ENCODE measurements at regions not wholly inside any gene's neighbourhood (a gene's known extent, or its start where the extent isn't known, plus 50 kb on each side); places are given as distances from the start of the nearest gene placed in this dataset.

DNA sequence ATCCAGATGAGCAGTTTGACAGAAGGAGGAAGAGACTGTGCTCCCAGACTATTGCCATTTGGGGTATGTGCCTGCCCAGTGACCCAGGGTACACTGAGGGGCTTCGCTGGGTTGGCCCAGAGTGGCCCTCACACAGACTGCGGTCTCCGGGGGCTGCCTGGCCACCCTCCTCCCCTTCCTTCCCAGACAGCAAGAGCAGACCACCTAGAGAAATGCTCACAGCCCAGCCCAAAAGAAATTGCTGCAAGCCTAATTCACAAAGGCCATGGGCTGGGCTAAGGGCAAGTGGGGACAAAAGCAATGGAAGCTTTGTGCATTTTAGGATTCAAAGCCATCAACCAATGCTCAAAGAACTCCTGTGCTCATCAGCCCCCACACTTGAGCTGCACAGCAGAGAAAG is 277.6 kb downstream of the CDC5L start:
- FAIRE-seq = no peak

DNA sequence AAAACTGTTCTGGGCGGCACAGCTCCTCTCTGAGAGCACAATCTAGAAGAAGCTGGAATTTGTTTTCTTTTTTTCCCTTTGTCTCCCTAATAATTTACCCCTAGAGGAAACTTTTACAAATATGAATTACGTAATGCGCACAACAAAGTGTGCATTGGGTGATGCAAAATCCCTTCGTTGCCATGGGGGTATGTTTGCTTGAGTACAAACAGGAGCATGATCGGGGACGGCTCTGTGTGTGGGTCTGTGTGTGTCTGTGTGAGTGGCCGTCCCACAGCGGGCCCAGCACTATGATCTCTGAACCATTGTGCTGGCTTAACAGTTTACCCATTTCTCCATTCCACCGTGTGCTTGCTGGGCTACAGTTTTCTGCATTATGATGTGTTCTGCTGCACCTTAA is 278.2 kb downstream of the CDC5L start:
- no peak for FAIRE-seq

DNA sequence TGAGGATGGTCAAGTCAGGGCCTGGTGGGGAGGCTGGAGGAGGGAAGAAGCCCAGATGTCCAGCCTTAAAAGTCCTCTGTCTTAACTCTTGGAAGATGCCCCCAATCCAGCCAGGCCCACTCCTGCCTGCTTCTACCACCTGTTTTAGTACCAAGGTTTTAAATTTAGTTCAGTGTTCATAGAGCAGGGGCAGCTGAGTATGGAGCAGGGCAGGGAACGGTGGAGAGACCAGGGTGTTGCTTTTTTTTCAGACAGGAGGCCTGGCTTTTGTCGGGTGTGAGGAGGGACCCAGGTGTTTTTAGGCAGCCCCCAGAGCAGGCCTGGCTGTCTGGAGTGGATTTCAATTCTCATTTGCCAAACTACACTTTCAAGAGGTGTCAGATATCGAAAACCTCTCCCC is 278.8 kb downstream of the CDC5L start:
- FAIRE-seq = no peak

DNA sequence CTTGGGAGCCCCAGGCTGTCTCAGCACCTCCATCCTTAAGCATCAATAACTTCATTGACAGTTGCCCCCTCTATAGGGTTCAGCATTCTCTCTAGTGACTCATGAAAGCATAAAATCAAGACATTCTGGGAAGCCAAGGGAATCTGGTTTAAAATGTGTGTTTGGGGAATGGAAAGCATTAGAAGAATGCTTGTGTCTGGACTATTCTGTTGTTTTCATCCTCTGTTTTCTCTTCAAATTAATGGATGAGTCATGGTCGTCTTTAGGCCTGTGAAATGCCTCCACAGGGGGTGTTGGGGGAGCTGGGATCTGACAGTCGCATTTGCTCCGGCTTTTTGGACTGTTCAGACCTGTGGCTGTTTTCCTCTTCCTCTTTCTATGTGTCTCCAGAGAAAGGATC is 279.7 kb downstream of the CDC5L start:
- FAIRE-seq = no peak

DNA sequence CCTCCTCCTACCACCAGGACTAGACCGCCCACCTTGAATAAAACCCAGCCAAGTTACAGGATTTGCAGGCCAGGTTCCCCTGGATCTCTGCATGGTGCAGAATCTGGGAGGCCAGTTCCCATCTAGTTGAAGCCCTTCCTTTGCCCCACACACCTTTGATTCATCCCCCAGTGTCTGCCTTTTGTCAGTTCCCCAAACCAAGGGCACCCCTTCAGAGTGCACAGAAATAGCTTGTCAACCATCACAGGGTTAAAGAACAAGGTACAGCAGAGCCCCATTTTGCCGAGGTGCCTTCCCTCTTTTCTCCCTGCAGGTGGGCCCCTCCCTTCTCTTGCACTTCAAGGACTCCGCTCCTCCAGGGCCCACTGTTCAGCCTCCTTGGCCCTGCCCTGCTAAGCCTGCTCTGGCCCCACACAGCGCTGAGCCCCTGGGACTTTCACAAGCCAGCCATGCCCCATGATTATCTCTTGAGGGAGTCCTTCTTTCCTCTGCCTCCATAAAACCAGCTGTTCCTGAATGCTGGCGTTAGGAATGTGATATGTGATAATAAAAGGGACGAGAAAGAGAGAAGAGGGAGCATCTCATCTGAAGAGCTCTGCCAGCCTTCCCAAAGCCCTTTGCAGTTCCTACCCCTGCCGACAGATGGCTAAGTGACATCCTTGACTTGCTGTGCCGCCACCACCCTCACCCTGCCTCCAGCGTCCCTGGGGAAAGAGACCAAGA is 280.3 kb downstream of the CDC5L start:
- no peak for FAIRE-seq

DNA sequence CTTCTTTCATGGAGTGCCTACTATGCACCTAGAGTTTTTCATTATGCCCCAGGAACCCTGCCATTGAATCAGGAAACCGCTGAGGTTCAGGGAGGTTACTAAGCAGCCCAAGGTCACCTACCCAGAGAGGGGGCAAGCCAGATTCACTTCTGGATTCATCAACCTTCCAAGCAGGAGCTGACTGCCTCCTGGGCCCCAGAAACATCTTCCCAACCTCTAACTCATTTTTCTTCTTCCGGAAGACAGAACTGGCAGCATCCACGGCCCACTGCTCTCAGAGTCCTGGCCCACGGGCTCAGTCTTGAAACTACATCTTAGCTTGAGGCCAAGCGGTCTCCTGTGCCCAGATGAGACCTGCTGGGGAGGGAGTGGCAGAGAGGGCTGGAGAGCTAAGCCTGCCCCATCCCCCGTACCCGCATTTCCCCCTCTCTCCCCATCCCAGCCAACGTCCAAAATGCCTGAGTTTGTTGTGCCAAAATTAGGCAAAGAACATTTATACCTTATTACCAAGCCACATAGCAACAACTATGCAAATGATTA is 281.0 kb downstream of the CDC5L start:
- FAIRE-seq = no peak

DNA sequence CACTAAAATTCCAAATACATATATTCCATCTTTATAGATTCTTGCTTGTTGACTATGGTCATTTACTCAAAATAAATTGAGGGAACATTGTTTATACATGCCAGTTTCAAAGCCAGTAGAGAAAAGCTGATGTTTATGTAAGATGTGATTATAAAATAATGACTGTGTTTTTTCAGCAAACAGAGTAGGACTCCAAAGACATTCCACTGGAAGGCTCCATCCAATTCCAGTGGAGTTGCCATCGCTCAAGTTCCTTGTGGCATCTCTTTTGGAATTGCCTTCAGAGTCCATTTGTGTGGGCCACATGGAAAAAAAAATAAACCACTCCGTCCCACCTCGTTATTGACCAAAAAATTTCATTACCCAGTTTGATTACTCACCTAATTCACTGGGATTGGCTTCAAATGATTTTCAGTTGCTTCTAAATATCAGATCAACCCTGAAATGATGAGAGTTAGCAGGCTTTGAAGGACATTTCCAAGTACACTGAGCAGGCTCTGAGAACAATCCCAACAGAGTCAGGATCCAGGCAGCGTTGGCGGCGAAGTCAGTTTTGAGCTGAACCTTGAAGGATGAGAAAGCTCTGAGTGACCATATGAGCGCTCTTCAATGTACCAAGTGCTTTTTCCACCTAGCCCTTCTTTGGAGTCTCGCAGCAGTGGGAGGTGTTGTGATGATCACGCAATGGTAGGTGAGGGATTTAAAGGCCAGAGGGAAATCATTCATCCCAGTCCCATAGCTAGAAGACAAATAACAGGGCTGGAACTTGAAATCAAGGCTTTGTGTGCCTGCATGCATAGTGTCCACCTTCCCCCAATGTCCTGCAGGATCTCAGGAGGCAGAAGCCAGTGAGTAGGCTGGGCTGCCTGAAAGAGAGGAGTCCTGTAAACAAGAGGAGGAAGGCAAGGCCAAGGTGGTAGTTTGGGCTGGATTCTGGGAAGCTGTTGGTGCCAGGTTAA is 281.7 kb downstream of the CDC5L start:
- FAIRE-seq = no peak

DNA sequence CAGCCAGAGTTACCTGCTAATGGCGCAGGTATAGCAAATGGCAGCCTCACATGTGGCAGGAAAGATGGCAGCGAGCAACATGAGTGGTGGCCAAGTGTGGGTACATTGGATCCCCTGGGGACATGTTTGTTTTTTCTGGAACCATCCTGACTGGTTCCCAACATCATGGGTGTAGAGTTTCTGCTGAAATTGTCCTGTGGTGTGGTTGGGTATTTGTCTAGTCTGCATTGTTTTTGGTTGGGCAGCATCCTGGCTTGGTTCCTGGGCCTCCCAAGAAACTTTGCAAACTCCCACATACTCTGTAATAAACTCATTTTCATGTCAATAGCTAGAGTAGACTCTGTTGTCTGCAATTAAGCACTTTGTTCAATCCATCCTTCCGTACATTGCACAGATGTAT is 282.6 kb downstream of the CDC5L start:
- FAIRE-seq = no peak

DNA sequence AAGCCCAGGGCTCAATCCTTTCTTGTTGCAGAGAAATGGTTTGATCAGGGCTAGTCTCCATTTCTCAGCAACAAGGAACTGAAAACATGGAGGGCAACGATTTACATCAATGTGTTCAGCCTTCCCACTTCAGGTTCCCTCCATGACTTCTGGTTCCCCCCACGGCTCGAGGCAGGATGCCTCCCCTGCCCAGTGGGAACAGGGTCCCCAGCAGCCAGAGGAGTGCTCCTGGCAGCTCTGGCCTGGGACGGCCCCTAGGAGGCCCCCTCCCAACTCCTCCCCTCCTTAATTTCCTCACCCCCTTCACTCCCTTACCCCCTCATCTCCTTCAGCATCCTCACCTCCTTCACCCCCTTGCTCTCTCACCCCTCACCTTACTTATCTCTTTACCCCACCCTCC is 283.8 kb downstream of the CDC5L start:
- no peak for FAIRE-seq

DNA sequence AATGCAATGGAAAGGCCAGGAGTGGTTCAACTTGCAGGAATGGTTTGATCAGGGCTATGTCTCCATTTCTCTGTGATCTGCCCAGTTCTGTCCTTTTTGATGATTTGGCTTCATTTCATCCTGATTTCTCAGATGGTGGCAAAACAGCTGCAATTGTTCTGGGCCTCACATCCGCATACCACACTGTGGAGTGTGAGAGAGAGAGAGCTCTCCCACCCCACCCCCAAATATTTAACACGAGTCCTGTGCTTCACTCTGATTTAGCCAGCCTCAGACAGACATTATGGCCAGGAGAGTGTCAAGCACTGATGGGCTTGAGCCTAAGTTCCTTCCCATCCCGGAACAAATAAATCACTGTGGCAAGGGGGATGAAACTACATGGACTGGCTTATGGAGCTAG is 284.6 kb downstream of the CDC5L start:
- FAIRE-seq = no peak

DNA sequence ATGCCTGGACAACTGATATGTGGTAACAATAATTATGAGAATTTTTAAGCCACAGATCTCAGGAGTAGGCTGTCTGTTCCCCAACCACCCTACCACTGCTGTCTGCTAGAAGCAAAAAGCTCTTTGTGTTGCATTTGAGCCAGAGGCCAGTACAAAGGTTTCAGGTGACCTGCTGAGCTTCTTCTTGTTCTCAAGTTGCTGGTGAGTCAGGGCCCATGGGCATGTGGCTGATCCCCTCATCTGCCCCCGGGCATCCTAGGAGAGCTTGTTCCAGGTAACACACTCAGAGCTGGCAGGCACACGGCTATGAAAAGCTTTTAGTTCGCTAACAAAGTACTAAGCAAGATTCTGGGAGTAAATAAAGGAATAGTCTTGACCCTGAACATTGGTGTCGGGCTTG is 285.3 kb downstream of the CDC5L start:
- no peak for FAIRE-seq

DNA sequence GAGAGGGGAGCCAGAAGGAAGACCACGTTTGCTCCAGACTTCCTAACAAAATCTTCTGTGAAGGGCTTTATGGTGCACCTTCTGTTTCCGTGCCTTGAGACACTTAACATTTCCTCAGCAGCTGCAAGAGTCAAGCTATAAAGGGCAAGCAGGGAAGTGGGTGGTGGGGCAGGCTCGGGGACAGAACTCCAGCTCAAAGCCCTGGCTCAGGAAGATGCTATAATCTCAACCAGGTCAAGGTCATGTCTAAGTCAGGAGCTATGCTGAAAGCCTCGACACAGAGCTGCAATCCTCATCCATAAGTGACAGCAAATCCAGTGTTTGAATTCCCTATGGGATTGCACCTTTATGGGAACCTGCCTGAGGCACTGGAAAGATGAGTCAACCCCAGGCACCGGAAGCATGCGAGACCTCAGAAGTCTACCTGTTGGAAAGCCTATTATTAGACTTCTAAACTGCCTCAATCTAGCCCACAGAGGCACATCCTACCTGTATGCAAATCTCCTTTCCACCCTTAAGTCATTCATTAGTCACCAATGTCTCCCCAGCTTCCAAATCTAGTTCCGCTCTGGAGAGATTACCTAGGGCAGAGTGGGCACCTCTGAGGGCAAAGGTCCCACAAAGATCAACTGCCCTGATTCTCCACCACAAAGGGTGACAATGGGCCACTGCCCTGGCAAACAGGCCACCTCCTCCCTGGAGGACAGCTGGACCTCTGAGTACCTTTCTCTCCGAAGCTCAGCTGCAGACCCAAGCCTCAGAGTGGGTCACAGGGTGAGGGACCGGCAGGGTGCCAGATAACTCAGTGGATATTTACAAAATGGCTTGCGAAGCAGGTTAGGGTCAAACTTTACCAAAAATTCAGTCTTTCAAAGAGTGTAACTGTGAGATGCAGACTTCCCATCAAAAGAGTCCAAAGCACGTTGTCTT is 287.0 kb downstream of the CDC5L start:
- no peak for FAIRE-seq

DNA sequence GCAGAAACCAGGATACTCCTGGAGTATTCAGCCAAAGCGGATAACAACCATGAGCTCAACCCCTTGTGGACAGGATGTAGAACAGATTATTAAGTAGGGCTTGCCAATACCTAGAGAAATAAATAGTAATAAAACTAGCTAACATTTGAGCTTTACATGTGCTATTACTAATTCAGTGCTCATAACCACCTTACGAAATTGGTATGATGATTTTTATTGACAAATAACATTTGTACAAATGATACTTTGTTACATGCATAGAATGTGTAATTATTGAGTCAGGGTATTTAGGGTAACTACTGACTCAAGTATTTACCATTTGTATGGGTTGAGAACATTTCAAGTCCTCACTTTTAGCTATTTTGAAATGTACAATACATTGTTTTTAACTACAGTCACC is 287.9 kb downstream of the CDC5L start:
- no peak for FAIRE-seq

DNA sequence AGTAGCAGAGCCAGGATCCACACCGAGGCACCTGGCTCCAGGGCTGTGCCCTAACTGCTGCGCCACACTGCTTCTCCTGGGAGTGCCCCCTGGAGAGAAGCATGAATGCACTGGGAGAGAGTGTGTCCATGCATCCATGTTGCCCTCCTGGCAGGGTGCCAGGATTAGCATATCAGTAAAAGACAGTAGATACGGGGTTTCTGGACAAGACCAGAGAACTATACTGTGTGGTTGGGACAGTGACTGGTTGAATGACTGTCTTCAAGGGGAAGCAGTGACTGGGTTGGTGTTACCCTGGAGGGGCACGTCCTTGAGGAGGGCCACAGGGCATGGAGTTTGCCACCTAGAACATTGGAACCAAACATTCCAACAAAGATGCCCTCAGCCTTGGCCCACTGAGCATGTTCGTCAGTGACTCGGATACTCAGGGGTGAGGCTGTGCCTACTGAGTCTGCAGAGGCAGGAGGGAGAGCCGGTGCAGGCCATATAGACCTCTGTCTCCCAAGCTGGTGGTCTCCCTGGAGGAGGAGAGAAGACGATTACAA is 288.8 kb downstream of the CDC5L start:
- no peak for FAIRE-seq

DNA sequence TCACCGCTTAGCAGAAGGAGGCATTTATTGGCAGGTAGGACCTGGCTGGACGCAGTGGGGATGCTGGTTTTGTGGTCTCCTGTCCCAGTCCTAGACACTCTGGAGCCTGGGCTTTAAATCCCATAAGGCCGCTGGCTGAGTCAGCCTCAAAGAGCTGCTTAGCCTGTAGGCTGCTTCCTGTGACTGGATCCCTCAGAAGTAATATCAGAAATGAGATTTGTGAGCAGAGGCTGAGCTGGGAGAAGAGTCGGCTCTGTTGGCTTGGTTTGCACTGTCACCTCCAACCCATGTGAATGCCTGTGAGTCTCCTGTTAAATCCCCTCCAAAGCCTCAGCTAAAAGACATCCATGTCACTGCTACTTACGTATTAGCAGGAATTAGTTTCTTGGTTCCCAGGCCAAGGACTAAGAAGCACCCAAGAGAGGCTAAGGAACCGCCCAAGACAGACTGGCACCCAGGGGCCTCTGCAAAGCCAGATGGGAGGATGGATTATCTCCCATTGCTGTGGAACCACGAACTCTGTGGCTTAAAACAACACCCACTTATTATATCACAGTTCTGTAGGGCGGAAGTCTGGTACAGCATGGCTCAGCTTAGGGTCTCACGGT is 289.4 kb downstream of the CDC5L start:
- no peak for FAIRE-seq

DNA sequence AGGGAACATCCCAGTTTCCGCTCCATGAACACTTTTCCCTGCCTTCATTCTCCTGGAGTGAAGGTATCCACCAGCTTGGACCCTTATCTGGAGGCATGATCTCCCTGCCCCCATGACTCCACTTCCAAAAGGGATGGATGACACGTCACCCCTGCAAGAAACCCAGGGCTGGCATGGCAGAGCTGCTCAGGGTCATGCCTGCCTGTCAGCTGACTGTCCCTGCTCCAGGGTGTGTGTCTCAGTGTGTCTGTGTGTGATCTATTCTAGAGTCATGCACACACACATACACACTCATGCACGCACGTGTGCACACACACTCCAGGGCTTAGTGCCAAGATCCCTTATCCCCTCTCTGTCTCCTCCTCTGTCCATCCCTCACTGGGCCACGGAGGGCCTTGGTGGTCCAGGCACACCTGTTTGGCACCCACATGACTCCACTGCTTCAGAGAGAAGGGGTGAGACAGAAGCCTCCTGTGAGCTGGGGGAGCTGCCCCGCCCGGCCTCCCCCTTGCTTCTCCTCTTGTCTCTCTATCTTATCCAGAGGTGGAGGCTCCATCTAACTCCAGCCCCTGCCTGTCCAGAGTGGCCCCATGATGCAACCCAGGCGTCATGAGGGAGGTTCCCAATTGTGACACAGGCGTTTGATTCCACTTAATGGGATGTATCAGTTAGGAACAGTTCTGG is 290.9 kb downstream of the CDC5L start:
- FAIRE-seq = no peak

DNA sequence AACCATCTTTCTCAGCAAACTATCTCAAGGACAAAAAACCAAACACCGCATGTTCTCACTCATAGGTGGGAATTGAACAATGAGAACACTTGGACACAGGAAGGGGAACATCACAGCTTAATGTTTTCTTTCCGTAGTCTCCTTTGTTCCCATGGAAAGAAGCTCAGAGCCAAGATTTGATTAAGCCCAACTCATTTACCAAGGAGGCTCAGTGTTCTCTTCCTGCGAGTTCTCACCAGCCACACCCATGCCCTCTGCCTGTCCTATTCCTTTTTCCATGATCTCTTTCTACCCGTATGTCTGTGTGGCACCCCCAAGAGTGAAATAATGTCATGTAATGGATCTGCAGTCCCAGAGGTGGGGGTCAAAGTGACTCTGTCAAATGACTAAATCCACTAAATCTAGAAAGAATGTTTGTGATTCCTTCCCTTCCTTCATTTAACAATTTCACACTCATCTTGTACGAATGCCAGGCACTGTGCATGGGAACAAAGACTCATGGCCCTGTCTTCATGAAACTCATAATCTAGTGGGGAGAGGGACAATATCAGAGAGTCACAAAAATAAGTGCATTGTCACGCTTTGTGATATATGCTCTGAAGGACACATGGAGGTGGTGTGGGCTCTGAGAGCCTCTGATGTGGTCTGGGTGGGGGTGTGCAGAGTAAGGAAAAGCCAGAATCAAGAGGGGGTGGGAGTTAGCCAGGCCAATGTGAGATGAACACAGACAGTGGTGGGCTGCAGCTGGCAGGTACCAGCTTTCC is 292.1 kb downstream of the CDC5L start:
- no peak for FAIRE-seq

DNA sequence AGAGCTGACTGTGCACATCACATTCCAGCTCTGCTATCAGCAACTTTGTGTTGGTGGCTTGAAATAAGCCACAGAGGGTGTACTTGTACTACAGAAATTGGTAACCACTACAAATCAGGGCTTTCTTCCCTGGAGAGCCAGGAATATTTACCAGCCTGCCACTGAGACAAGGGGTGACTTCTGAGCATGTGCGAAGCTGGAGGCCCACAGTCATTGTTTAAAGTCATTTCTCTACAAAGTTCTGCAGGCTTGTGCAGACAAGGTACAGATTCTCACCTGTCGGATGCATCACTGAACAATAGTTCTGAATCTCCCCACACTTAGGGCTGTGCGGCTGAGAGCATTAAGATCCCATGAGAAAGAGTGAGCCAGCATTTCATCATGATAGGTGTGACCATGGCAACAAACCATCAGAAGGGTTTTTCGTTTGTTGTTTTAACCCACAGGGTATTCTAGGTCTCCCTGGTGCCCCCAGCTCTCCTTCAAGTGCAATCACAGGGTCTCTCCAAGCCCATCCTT is 292.8 kb downstream of the CDC5L start:
- FAIRE-seq = no peak

DNA sequence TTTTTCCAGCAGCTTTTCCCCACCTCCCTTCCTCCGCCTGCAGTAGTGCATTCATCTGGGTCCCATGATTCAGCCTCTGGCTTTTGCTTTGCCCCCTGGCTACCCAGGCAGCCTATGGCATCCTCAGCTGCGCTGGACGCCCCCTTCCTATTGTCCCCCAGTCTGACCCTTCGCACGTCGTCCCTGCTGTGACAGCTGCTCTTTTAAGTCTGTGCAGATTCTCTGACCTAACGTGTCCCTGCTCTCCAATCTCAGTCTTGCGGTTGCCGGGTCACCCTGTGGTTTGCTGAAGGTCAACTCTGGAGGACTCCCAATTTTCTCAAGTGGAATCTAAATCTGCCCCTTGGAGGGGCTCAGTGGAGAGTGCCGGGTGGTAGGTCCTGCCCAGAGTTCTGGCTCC is 294.3 kb downstream of the CDC5L start:
- FAIRE-seq = no peak

DNA sequence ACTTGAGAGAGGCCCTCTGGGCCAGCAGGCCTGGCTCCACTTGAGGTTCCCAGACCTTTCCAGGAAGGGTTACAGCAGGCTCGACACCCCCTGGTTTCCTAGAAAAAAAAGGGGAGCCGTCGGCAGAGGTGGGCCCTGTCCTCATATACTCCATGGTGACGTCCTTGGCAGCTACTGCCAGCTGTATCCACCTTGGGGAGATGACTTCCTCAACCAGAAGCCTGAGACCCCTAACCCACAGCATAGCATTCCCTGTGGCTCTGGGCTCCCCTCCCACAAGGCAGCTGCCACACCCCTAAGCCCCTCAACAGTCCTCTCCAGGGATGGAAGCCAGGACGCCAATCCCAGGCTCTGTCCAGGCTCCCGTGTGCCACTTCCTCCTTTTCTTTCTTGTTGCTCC is 294.8 kb downstream of the CDC5L start:
- no peak for FAIRE-seq

All from TTC549 (cell line).